ENCODE measurements at regions not wholly inside any gene's neighbourhood (a gene's known extent, or its start where the extent isn't known, plus 50 kb on each side); places are given as distances from the start of the nearest gene placed in this dataset.

DNA sequence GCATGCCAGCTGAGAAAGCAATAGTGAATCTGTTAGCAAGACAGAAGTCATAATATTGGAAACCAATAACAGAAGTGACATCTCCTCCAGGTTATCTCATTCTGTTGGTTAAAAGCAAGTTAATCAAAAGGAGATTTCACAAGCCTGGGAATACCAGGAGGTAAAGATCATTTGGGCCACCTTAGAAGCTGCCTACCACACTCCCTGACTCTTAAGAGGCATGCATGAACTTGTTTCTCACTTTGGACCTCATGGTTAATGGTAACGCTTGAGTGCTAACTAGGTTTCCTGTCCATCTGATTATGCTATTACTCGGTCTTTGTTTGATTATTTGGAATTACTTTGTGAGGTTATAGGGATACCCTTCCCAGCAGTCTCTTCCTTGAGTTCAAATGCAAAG, 650.8 kb upstream of the SGO1 start:
- H3K79me2 ChIP-seq (ENCODE audit: control insufficient read depth in 1 of 2, insufficient read depth in 2 of 2, low read length in 2 of 2), result no peaks in the 10 kb centered on the region
- H2AK5ac ChIP-seq (ENCODE audit: low read depth, low read length), result no peak overlapping the region
- H3K18ac ChIP-seq (ENCODE audit: extremely low read depth, low read length), result no peak overlapping the region
- no peak overlapping the region for H3K27ac ChIP-seq (ENCODE audit: low read depth, low read length)
- H3K4me1 ChIP-seq (replicated peaks in 1 of 4; ENCODE audit: control insufficient read depth in 3 of 4, insufficient read depth in 4 of 4, low read length in 3 of 4), result no peaks in the 10 kb centered on the region
- H4K20me1 ChIP-seq (replicated peaks in 1 of 2; ENCODE audit: control insufficient read depth in 1 of 2, insufficient read depth in 2 of 2, low read length in 2 of 2), result no peaks in the 10 kb centered on the region
- H3K23me2 ChIP-seq (ENCODE audit: low read depth, low read length), result no peaks in the 10 kb centered on the region
- ChIA-PET CTCF (ENCODE audit: partially characterized antibody) (interaction anchor here (0.8 kb wide), 1 partner anchor 11 kb away, joined by 3 read pairs; no protein-coding TSS in a partner anchor), POLR2A (ENCODE audit: partially characterized antibody) (no interaction called here)
- no peak overlapping the region for H2AFZ ChIP-seq (ENCODE audit: low read length)
- H3K79me1 ChIP-seq (ENCODE audit: low read depth, low read length), result no peaks in the 10 kb centered on the region
- H3K9ac ChIP-seq (replicated peaks in 1 of 4; ENCODE audit: extremely low read depth in 1 of 4, low read depth in 3 of 4, low read length in 3 of 4), result no peak overlapping the region
- H3K36me3 ChIP-seq (ENCODE audit: control insufficient read depth in 2 of 4, insufficient read depth in 4 of 4, low read length in 3 of 4), result no peaks in the 10 kb centered on the region
- H3K27me3 ChIP-seq (replicated peaks in 1 of 4; ENCODE audit: control insufficient read depth in 3 of 4, extremely low read depth in 1 of 4, insufficient read depth in 3 of 4, low read length in 3 of 4), result no peaks in the 10 kb centered on the region
- H2BK120ac ChIP-seq (replicated peaks; ENCODE audit: low read depth, low read length), result no peak overlapping the region
- no peaks in the 10 kb centered on the region for H3K9me3 ChIP-seq (ENCODE audit: insufficient read depth in 2 of 2, low read depth in 1 of 2, low read length in 1 of 2)
- H3K4me2 ChIP-seq (ENCODE audit: insufficient read depth in 1 of 2, low read depth in 2 of 2, low read length in 2 of 2), result no peak overlapping the region
- no peak overlapping the region for H4K5ac ChIP-seq (ENCODE audit: insufficient read length, low read depth, low read length)
- H2BK15ac ChIP-seq (ENCODE audit: low read length), result no peak overlapping the region
- no peak for FAIRE-seq
- DNase-seq (ENCODE audit: low read depth in 1 of 2, low spot score in 2 of 2), result no peak
- H3K14ac ChIP-seq (ENCODE audit: insufficient read length), result no peak overlapping the region
- H3K4ac ChIP-seq (replicated peaks; ENCODE audit: insufficient read length, low read depth, low read length), result no peak overlapping the region
- no peak overlapping the region for H3K4me3 ChIP-seq (ENCODE audit: extremely low read depth in 1 of 4, insufficient read depth in 2 of 4, low read depth in 3 of 4, low read length in 4 of 4)
- H3K23ac ChIP-seq (ENCODE audit: insufficient read length), result no peak overlapping the region
- no peak overlapping the region for H2BK20ac ChIP-seq (ENCODE audit: low read length)
- WGBS, 2 experiments (ENCODE audit: extremely low coverage in 1 of 2, insufficient coverage in 1 of 2, insufficient read length in 1 of 2, insufficient replicate concordance in 2 of 2, low coverage in 1 of 2, low lambda C conversion rate in 2 of 2, missing lambda C conversion rate in 1 of 2), result 93% methylated on average over 2 of the region's 2 CpGs; no CpG with 5 or more reads in 1 of the 2 experiments
- no peak overlapping the region for H2BK5ac ChIP-seq (ENCODE audit: low read depth, low read length)
- H3K56ac ChIP-seq (replicated peaks; ENCODE audit: insufficient read length, low read depth, low read length), result no peak overlapping the region
- H4K91ac ChIP-seq (replicated peaks; ENCODE audit: insufficient read length, low read length), result no peak overlapping the region
- H4K8ac ChIP-seq (ENCODE audit: extremely low read depth, insufficient read depth, low read length), result no peak overlapping the region
- no peak overlapping the region for H2BK12ac ChIP-seq (ENCODE audit: low read depth, low read length)
- no peak for TF ChIP-seq RFX5 (IDR thresholded peaks at IDR 0.05; ENCODE audit: borderline replicate concordance, low read depth, low read length)
- no peak for TF ChIP-seq CHD2 (IDR thresholded peaks at IDR 0.05; ENCODE audit: low read length)
- TF ChIP-seq TCF12 (IDR thresholded peaks at IDR 0.05; ENCODE audit: low read depth, low read length), result no peak
- TF ChIP-seq SP4 (IDR thresholded peaks at IDR 0.05; ENCODE audit: low read length), result no peak
- TF ChIP-seq, protein P1, sequence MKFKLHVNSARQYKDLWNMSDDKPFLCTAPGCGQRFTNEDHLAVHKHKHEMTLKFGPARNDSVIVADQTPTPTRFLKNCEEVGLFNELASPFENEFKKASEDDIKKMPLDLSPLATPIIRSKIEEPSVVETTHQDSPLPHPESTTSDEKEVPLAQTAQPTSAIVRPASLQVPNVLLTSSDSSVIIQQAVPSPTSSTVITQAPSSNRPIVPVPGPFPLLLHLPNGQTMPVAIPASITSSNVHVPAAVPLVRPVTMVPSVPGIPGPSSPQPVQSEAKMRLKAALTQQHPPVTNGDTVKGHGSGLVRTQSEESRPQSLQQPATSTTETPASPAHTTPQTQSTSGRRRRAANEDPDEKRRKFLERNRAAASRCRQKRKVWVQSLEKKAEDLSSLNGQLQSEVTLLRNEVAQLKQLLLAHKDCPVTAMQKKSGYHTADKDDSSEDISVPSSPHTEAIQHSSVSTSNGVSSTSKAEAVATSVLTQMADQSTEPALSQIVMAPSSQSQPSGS (IDR thresholded peaks at IDR 0.05; ENCODE audit: low read length), result no peak
- TF ChIP-seq CTBP2 (IDR thresholded peaks at IDR 0.05; ENCODE audit: borderline replicate concordance, insufficient read depth, insufficient read length, low read length), result no peak
- TF ChIP-seq MAFK (IDR thresholded peaks at IDR 0.05; ENCODE audit: low read depth, low read length), result no peak
- no peak for TF ChIP-seq POLR2A (IDR thresholded peaks at IDR 0.05; ENCODE audit: control extremely low read depth in 1 of 2, low read depth in 2 of 2, low read length in 2 of 2)
